Activated CD4-positive, CD25-positive, alpha-beta regulatory T cell treated with anti-CD3 and anti-CD28 coated beads, Interleukin-2, amount 50 U/mL, for 24 hours (primary cell): ENCODE measurements at regions not wholly inside any gene's neighbourhood (a gene's known extent, or its start where the extent isn't known, plus 50 kb on each side); places are given as distances from the start of the nearest gene placed in this dataset.

Source experiments
- ATAC-seq, 2 donors: fragments of 150-1000 bp; cut with Tn5 transposase; one replicate each; pipeline ENCODE4 v1.10.0; 2021; ENCODE audit warnings: mild to moderate bottlenecking in 1 of 2, moderate library complexity in 1 of 2

GRCh38 chr6:167711211-167711610 lies 115.5 kb upstream of the AFDN start:
- ATAC-seq, result no peak

GRCh38 chr6:167711768-167712730 lies 114.7 kb upstream of the AFDN start:
- no peak for ATAC-seq

- ATAC-seq, result no peak
These were observed 113.8 kb upstream of the AFDN start for GRCh38 chr6:167712731-167713475.

GRCh38 chr6:167714152-167714551 lies 112.6 kb upstream of the AFDN start:
- ATAC-seq, result no peak

- no peak for ATAC-seq
These were observed 109.3 kb upstream of the AFDN start for GRCh38 chr6:167717455-167717854.

- ATAC-seq, result no peak
These were observed 108.8 kb upstream of the AFDN start for GRCh38 chr6:167717867-167718266.

GRCh38 chr6:167719920-167720319 lies 106.8 kb upstream of the AFDN start:
- no peak for ATAC-seq

- ATAC-seq, result no peak
These were observed 106.0 kb upstream of the AFDN start for GRCh38 chr6:167720456-167721285.

GRCh38 chr6:167721291-167721690 lies 105.4 kb upstream of the AFDN start:
- ATAC-seq, result no peak

GRCh38 chr6:167722634-167723309 lies 103.9 kb upstream of the AFDN start:
- ATAC-seq, result no peak

- no peak for ATAC-seq
These were observed 100.6 kb upstream of the AFDN start for GRCh38 chr6:167726043-167726621.

- no peak for ATAC-seq
These were observed 96.3 kb upstream of the AFDN start for GRCh38 chr6:167730441-167730840.

- ATAC-seq, result no peak
These were observed 95.5 kb upstream of the AFDN start for GRCh38 chr6:167731216-167731615.

- no peak for ATAC-seq
These were observed 94.8 kb upstream of the AFDN start for GRCh38 chr6:167731731-167732422.

GRCh38 chr6:167733740-167734661 lies 92.7 kb upstream of the AFDN start:
- ATAC-seq, result no peak

GRCh38 chr6:167734662-167735083 lies 92.0 kb upstream of the AFDN start:
- no peak for ATAC-seq

GRCh38 chr6:167735084-167735950 lies 91.4 kb upstream of the AFDN start:
- no peak for ATAC-seq

GRCh38 chr6:167735951-167736288 lies 90.8 kb upstream of the AFDN start:
- no peak for ATAC-seq
